Stimulated activated naive CD8-positive, alpha-beta T cell treated with anti-CD3 and anti-CD28 coated beads, Interleukin-15, amount 100 ng/mL, for 72 hours (primary cell): ENCODE measurements at regions not wholly inside any gene's neighbourhood (a gene's known extent, or its start where the extent isn't known, plus 50 kb on each side); places are given as distances from the start of the nearest gene placed in this dataset.

Experiments
- ATAC-seq: fragments of 150-1000 bp; cut with Tn5 transposase; 2 replicates; pipeline ENCODE4 v1.10.0; 2021; ENCODE audit warnings: mild to moderate bottlenecking, moderate library complexity
- DNase-seq, 2 donors: peaks; one replicate each; pipeline ENCODE4 v3.0.0; 2021 to 2022
- H3K27ac Mint-ChIP-seq, 2 donors: one replicate each; pipeline ENCODE4 v1.8.0; 2022; ENCODE audit warnings: mild to moderate bottlenecking in 2 of 2, mixed read lengths in 2 of 2, moderate library complexity in 2 of 2
- H3K27me3 Mint-ChIP-seq: one replicate; pipeline ENCODE4 v1.8.0; 2022; ENCODE audit warnings: mixed read lengths
- H3K4me1 Mint-ChIP-seq: one replicate; pipeline ENCODE4 v1.8.0; 2022; ENCODE audit warnings: mild to moderate bottlenecking, mixed read lengths
- H3K4me3 Mint-ChIP-seq, 2 donors: one replicate each; pipeline ENCODE4 v1.8.0; 2022; ENCODE audit warnings: mild to moderate bottlenecking in 2 of 2, mixed read lengths in 2 of 2, moderate library complexity in 1 of 2
- H3K9me3 Mint-ChIP-seq, 2 donors: one replicate each; pipeline ENCODE4 v1.8.0; 2022; ENCODE audit warnings: mixed read lengths in 2 of 2

DNA sequence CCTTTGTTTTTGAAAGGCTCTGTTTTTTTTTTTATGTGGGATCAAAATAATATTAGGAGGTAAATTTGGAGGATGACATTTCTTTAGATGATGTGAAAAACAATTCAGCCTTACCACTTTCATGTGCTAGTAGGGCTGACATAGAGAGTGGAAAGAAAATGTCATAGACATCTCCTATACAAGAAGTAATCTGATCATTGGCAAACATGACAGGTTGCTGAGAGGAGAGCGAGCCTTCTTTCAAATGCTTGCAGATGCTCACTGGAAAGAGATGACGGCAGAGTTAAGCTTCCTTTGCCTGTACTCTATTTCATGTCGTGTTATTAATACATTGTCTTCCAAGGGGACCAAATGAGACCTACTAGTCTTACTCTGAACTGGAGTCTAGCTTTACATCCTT, 160.1 kb upstream of the DAP start:
- no peaks in the 10 kb centered on the region for H3K4me1 Mint-ChIP-seq
- no peak for DNase-seq
- H3K4me3 Mint-ChIP-seq = no peak overlapping the region
- peaks cover 0 to 7% of the 10 kb centered on the region in 2 donors for H3K9me3 Mint-ChIP-seq
- no peak overlapping the region for H3K27ac Mint-ChIP-seq
- no peak for ATAC-seq
- peaks cover 32% of the 10 kb centered on the region for H3K27me3 Mint-ChIP-seq

DNA sequence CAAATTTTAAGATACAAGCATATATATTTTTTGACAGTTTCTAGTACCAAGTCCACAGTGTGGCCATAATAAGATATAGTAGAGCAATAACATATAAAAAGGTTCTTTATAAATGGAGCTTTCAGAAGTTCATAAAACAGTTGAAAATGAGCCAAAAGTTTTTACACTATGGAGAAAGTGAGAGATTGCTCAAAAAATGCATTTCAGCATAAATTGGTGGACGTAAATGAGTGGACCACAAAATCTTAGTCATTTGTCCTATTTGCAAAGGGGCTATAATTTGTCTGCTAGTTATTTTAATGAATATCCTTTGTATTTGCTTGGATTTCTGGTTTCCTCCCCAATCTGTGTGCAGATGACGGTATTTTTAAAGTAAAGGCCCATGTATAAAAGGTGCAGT, 159.4 kb upstream of the DAP start:
- H3K27ac Mint-ChIP-seq = no peak overlapping the region
- H3K9me3 Mint-ChIP-seq = peaks cover 0 to 6% of the 10 kb centered on the region in 2 donors
- no peak for DNase-seq
- H3K27me3 Mint-ChIP-seq = peaks cover 34% of the 10 kb centered on the region
- H3K4me1 Mint-ChIP-seq = no peaks in the 10 kb centered on the region
- no peak for ATAC-seq
- H3K4me3 Mint-ChIP-seq = no peak overlapping the region

DNA sequence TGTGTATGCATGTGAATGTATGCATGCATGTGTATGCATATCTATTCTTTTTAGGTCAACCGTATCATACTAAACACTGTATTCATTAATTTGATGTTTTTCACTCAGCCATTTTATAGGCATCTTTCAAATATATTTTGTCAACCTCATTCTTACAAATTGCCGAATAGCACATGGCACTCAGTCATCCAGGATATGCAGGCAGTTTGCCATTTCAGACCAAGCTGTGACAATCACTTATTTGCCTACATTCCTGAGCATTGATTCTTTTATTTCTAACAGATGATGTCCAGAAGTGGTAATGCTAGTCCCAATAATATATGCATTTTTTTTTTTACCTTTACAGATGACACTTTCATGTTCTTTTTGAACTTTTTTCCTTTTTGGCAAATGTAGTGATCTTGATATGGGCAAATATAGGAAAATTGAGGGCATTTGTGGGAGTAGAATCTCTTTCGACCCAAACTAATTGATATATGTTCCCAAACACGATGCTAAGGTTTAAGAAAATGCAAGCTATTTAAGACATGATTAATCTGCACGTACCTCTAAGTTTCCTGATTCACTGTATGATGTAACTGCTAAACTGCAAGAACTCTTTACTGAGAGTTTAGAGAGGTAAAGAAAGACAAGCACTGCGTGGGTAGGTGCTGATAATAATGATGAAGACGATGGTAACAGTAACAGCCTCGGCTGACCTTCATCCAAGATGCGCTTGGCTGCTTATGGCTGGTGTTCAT, 153.9 kb upstream of the DAP start:
- Mint-ChIP-seq H3K9me3 (no peaks in the 10 kb centered on the region), H3K4me1 (no peaks in the 10 kb centered on the region), H3K4me3 (no peak overlapping the region), H3K27ac (no peak overlapping the region), H3K27me3 (peaks cover 45% of the 10 kb centered on the region)
- DNase-seq = no peak
- ATAC-seq = no peak

DNA sequence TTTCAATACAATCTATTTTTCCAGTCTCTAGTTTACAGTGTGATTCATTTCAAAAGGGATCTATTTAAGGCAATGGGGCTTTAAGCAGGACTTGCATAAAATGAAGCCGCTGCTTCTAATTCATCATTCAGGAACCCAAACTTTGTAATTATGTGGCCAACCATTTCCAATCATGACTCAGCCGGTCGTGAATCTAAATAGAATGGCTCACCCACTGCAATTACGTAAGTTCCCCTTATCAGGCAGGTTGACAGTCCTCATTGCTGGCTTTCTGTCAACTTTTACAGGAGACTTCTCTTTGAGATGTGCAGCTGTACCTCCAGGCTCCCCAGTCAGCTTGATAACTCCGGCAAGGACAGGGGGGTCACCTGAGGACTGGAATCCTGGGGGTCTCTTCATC, 152.8 kb upstream of the DAP start:
- Mint-ChIP-seq H3K4me1 (no peaks in the 10 kb centered on the region), H3K27ac (no peak overlapping the region), H3K9me3 (no peaks in the 10 kb centered on the region), H3K27me3 (peaks cover 36% of the 10 kb centered on the region), H3K4me3 (no peak overlapping the region)
- DNase-seq (no peak), ATAC-seq (peak; percentile 28)

DNA sequence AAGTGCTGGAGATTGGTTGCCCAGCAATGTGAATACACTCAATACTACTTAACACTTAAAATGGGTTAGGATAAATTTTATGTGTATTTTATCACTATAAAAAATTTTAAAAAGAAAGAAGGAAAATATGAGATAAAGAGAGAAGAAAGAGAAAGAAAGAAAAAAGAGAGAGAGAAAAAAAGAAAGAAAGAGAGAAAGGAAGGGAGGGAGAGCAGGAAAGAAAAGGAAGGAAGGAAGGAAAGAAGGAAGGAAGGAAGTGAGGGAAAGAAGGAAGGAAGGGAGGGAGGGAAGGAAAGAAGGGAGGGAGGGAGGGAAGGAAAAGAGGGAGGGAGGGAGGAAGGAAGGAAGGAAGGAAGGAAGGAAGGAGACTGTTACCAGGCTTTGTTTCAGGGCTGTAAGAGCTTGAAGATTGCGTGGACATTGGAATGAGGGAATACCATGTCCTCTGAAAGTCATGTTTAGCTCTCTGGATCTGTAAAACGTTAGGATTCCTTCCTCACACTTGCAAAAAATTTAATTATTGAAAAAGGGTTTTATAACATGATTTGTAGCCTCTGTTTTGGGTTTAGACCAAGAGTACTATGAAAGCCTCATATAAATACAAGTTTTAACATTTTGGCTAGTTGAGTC, 152.3 kb upstream of the DAP start:
- H3K4me1 Mint-ChIP-seq = no peaks in the 10 kb centered on the region
- H3K27ac Mint-ChIP-seq = no peak overlapping the region
- DNase-seq (no peak), ATAC-seq (no peak)
- H3K27me3 Mint-ChIP-seq = peaks cover 31% of the 10 kb centered on the region
- no peak overlapping the region for H3K4me3 Mint-ChIP-seq
- H3K9me3 Mint-ChIP-seq = no peaks in the 10 kb centered on the region

DNA sequence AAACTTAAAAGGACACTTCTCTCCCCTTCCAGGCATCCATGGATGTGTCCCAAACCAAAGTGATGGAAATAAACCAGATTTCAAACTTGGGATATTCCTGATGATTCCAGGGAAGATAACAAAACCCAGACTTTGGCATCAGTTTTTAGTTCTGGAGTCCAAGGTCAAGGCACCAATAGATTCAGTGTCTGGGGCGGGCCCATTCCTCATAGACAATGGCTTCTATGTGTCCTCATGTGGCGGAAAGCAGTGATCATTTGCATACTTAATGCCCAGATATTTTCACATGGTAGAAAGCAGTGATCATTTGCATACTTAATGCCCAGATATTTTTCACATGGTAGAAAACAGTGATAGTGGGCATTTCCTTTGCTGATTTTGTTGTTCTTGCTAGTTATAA, 151.4 kb upstream of the DAP start:
- Mint-ChIP-seq H3K4me3 (no peak overlapping the region), H3K27me3 (peaks cover 27% of the 10 kb centered on the region), H3K9me3 (no peaks in the 10 kb centered on the region), H3K27ac (no peak overlapping the region), H3K4me1 (no peaks in the 10 kb centered on the region)
- ATAC-seq = no peak
- DNase-seq = no peak

DNA sequence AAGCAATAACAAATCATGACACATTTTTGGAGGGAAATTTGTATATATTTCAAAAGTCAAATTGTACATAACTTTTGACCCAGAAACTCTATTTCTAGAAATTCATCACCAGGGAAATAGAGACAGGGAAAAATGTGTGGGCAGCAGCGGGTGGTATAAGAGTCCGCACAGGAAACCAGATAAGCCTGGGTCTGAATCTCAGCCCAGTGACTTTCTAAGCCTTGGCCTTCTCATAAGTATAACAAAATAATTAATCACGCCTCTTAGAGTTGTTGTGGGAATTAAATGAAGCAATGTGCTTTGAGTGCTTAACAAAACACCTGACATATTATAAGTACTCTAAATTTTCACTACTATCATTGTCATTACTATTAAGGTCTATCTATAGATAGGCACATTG, 149.2 kb upstream of the DAP start:
- ATAC-seq (no peak), DNase-seq (no peak)
- Mint-ChIP-seq H3K27ac (no peak overlapping the region), H3K9me3 (no peaks in the 10 kb centered on the region), H3K4me3 (no peak overlapping the region), H3K27me3 (peaks cover 20% of the 10 kb centered on the region), H3K4me1 (no peaks in the 10 kb centered on the region)

DNA sequence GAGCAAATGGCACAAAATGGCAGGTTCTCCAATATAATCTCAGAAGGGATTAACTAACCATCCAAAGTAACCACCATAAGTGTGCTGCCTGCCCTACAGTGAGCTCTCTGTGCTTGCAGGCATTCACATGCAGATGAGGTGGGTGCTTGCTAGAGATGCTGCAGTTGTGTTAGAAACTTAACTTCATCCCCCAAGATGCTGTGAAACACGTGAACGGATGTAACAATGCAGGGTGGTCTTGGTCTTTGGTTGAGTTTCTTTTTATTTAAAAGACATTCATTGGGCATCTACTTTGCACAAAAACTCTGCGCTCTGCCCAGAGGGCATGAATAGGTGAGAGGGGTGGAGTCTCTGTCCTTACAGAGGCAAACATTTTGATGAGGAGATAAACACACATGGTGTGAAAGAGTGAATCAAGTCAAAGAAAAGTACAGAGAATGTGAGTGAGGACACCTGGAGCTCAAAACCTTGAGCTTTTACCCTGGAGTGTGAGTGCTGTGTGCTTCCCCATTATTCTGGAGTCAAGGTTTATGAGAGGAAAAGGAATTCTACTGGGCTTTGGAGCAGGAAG, 143.9 kb upstream of the DAP start:
- H3K4me3 Mint-ChIP-seq = no peak overlapping the region
- ATAC-seq (no peak), DNase-seq (no peak)
- H3K27me3 Mint-ChIP-seq = peaks cover 33% of the 10 kb centered on the region
- H3K27ac Mint-ChIP-seq = peak overlapping the region in 1 of 2 donors; percentile 24
- H3K4me1 Mint-ChIP-seq = no peaks in the 10 kb centered on the region
- H3K9me3 Mint-ChIP-seq = no peaks in the 10 kb centered on the region

DNA sequence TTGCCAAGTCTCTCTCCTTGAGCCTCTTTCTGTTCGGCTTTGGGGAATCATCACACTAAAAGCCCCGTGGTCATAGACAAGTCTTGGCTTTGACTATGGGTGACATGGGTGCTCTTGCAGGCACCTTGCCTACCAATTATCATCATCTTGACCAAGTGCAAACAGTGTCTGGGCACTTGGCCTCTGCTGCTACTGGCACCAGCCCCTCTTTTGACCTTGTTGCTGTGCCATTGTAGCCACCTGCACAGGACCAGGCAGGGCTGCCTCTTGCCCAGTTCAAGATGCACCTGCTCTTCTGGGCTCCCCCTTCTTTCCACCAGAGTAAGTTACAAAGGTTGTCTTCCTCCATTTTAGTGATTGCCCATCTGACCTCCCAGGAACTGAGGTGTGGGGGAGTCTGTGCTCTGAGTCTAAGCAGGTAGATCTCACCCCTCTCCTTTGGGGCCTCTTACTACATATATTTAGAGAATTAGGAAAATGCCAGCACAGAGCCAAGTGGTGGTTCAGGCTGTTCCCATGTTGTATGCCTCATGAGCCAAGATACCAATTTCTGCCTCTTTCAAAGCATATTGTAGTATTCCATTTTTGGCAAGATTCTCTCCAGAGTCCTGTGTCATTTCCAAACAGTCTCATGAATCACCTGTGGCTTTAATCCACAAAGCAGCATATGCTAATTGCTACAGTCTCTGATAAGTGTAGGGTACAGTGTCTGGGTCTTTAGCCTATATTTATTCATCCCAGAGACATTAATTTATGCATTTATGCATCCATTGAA, 142.9 kb upstream of the DAP start:
- H3K4me1 Mint-ChIP-seq = no peaks in the 10 kb centered on the region
- DNase-seq = no peak
- ATAC-seq = no peak
- H3K4me3 Mint-ChIP-seq = no peak overlapping the region
- H3K9me3 Mint-ChIP-seq = no peaks in the 10 kb centered on the region
- no peak overlapping the region for H3K27ac Mint-ChIP-seq
- peaks cover 33% of the 10 kb centered on the region for H3K27me3 Mint-ChIP-seq

DNA sequence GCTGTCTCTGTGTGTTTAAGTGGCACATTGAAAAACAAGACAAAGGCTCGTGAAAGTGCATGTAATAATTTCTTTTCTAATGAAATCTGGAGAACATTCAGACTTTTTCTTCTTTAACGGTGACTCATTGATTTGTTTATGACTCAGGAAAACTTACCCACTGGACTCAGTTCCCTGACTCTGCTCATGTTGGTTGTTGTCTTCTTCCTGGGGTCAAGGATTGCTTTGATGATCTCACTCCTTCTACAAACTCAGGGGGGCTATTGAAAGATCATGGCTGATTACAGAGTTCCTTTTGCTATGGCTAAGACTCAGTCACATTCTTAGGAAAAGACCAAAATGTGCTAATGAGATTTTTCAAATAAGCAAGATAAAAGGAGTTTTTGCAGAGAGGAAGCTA, 141.1 kb upstream of the DAP start:
- Mint-ChIP-seq H3K4me1 (no peaks in the 10 kb centered on the region), H3K4me3 (no peak overlapping the region), H3K9me3 (no peaks in the 10 kb centered on the region), H3K27ac (peak overlapping the region in 1 of 2 donors; percentile 47), H3K27me3 (peaks cover 33% of the 10 kb centered on the region)
- ATAC-seq = no peak
- DNase-seq = no peak

DNA sequence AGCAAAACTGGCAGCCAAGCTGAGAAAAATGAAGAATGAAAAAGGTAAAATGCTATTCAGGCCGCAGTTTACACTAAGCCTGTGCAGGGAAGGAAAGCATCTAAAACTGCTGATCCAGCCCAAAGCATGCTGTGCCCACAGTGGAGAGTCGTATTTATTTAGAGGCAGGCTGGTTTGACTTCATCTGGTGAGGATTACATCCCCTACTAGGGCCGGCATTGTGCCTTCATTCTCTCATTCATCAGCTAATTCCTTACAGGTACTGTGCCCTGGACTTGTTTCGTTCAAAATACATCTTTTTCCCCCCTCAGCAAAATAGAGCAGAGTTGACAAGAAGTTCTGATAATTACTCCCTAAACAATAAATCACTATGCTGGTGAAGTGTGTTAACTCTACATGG, 137.5 kb upstream of the DAP start:
- Mint-ChIP-seq H3K27me3 (peaks cover 17% of the 10 kb centered on the region), H3K27ac (no peak overlapping the region), H3K4me3 (no peak overlapping the region), H3K4me1 (no peaks in the 10 kb centered on the region), H3K9me3 (no peaks in the 10 kb centered on the region)
- ATAC-seq = no peak
- no peak for DNase-seq

DNA sequence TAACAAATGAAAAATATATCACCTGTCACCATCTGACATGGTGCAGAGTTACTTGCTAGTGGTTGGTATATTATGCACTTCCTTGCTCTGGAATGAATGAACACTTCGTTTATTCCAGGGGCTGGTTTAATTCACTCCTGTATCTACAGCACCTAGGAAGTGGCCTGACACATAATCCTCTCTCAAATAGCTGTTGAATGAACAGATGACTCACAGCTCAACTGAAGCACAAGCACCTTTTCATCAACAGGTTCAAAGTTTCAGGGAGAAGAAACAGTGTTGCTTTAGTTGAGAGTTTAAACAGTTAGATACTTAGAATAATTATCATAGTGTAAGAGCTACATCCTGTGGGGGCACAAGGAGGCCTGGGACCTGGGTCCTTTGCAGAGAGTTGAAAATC, 135.0 kb upstream of the DAP start:
- Mint-ChIP-seq H3K27me3 (no peaks in the 10 kb centered on the region), H3K4me3 (no peak overlapping the region), H3K9me3 (no peaks in the 10 kb centered on the region), H3K27ac (no peak overlapping the region), H3K4me1 (no peaks in the 10 kb centered on the region)
- ATAC-seq (no peak), DNase-seq (no peak)

DNA sequence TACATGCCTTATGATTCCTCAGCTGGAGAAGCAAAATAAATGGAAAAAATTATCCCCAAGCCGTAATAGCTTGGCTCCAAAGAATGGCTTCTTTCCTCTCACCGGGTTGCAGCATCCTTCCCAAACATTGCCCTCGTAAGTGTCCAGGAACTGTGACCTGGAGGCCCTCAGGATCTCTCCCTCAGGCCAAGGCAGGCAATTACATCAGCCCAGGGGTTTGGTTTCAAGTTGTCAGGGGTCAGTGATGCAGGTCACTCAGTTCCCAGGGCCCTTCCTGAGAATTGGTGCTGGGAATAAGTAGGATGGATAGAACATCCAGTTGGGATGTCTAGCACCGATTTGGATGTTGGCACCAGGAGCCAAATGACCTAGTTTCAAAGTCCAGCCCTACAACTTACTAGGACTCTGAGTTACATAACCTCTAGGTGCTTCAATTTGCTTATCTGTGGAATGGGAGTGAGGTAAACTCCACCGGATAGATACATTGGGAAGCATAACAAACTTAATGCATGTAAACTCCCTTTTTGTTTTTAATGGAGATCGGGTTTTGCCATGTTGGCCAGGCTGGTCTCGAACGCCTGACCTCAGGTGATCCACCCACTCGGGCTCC, 133.5 kb upstream of the DAP start:
- H3K4me1 Mint-ChIP-seq = no peaks in the 10 kb centered on the region
- H3K4me3 Mint-ChIP-seq = no peak overlapping the region
- no peak overlapping the region for H3K27ac Mint-ChIP-seq
- no peak for ATAC-seq
- DNase-seq = no peak
- peaks cover 0 to 5% of the 10 kb centered on the region in 2 donors for H3K9me3 Mint-ChIP-seq
- no peaks in the 10 kb centered on the region for H3K27me3 Mint-ChIP-seq

DNA sequence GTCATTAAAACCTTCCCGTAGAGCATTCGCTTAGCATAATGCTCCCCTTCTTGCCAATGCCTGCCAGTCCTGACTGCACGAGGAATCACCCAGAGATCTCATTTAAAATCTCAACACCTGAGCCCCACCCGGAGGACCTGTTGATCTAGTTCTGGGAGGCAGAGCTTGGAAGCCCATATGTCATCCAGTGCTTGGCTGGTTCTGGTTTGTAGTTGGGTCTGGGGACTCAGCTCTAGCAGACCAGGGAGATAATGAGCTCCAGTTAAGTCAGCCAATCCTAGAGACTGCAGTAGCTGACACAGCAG, 131.8 kb upstream of the DAP start:
- Mint-ChIP-seq H3K4me1 (no peaks in the 10 kb centered on the region), H3K4me3 (no peak overlapping the region), H3K27me3 (no peaks in the 10 kb centered on the region), H3K27ac (no peak overlapping the region), H3K9me3 (peaks cover 0 to 8% of the 10 kb centered on the region in 2 donors)
- no peak for DNase-seq
- no peak for ATAC-seq

DNA sequence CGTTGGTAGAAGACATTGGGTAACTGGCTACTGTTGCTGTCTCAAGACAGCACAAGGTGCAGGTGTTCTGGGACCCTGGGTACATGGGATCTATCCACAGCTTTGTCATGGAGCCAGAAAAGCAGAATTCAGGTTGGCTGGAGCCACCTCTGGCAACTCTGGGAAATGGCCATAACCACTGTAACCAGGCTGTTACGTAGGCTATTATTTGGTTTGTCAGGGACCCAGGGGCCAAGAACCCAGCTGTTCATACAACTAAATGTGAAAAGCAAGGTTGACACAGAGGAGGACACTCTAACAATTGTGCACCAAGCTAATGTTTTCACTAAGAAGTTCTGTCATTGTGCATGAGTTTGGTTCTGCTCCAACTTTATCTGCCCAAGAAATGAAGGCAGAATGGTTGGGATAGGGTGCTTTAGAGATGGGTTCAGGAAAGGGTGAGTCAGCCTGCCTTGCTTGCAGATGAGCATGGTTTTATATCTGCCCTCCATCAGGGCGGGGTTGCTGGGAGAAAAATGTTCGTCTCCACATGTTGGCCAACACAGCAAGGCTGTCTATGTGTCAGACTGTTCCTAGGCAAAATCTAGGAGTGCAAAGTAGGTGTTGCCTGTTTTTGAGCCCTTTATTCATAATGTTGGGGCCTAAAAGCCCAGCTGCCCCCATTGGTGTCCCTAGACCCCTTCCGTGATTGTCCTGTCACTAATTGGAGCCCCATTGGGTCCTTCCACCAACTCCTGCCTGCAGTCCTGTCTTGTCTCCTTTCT, 131.3 kb upstream of the DAP start:
- Mint-ChIP-seq H3K9me3 (peaks cover 0 to 8% of the 10 kb centered on the region in 2 donors), H3K27me3 (no peaks in the 10 kb centered on the region), H3K4me1 (no peaks in the 10 kb centered on the region), H3K27ac (no peak overlapping the region), H3K4me3 (no peak overlapping the region)
- ATAC-seq (no peak), DNase-seq (no peak)
